ENCODE measurements at regions not wholly inside any gene's neighbourhood (a gene's known extent, or its start where the extent isn't known, plus 50 kb on each side); places are given as distances from the start of the nearest gene placed in this dataset.
A peak's percentile ranks its signal among the peaks of the same experiment; 100 is the strongest.

- Mint-ChIP-seq H3K27ac (no peak overlapping the region), H3K4me3 (no peak overlapping the region), H3K9me3 (no peaks in the 10 kb centered on the region), H3K27me3 (no peaks in the 10 kb centered on the region), H3K4me1 (peaks cover 4 to 8% (median 5%) of the 10 kb centered on the region in 4 donors), H3K36me3 (no peaks in the 10 kb centered on the region)
- no peaks in the 10 kb centered on the region for H3K36me3 ChIP-seq (ENCODE audit: insufficient read depth, low read length)
- intact Hi-C loops (cut with micrococcal nuclease): no loop called here
- no peaks in the 10 kb centered on the region for H3K27me3 ChIP-seq (ENCODE audit: insufficient read depth, low read length)
- H3K9me3 ChIP-seq (ENCODE audit: control insufficient read depth in 1 of 2, low read length in 2 of 2): no peaks in the 10 kb centered on the region
- POLR2A ChIA-PET (ENCODE audit: partially characterized antibody): interaction anchor here (0.6 kb wide), 1 partner anchor 42 kb away, joined by 3 read pairs; no protein-coding TSS in a partner anchor
- no peak for DNase-seq
- peaks cover 6% of the 10 kb centered on the region for H3K4me1 ChIP-seq (ENCODE audit: insufficient read depth, low read length)
- CTCF ChIA-PET (ENCODE audit: partially characterized antibody): no interaction called here
- no peak overlapping the region for H3K27ac ChIP-seq (ENCODE audit: low read depth, low read length)
- no peak overlapping the region for H3K4me3 ChIP-seq (ENCODE audit: low read length in 2 of 2)
These were observed 395.6 kb downstream of the MCTP2 start for GRCh38 chr15:94626949-94627348.

GRCh38 chr15:94631608-94632007 lies 400.2 kb downstream of the MCTP2 start:
- Mint-ChIP-seq H3K4me1 (peaks cover 4 to 9% (median 7%) of the 10 kb centered on the region in 4 donors), H3K9me3 (no peaks in the 10 kb centered on the region), H3K27me3 (peaks cover 0 to 3% of the 10 kb centered on the region in 2 donors), H3K36me3 (no peaks in the 10 kb centered on the region), H3K27ac (peak overlapping the region in 1 of 7 donors; percentile 9), H3K4me3 (peak overlapping the region in 1 of 8 donors; percentile 14)
- H3K4me1 ChIP-seq (ENCODE audit: insufficient read depth, low read length): peaks cover 9% of the 10 kb centered on the region
- H3K36me3 ChIP-seq (ENCODE audit: insufficient read depth, low read length): no peaks in the 10 kb centered on the region
- H3K27me3 ChIP-seq (ENCODE audit: insufficient read depth, low read length): no peaks in the 10 kb centered on the region
- peak in 1 of 5 donors; percentile 23 for DNase-seq
- H3K9me3 ChIP-seq (ENCODE audit: control insufficient read depth in 1 of 2, low read length in 2 of 2): no peaks in the 10 kb centered on the region
- intact Hi-C loops (cut with micrococcal nuclease): no loop called here
- CTCF ChIA-PET (ENCODE audit: partially characterized antibody): no interaction called here
- H3K27ac ChIP-seq (ENCODE audit: low read depth, low read length): no peak overlapping the region
- H3K4me3 ChIP-seq (ENCODE audit: low read length in 2 of 2): no peak overlapping the region
- POLR2A ChIA-PET (ENCODE audit: partially characterized antibody): no interaction called here

DNA sequence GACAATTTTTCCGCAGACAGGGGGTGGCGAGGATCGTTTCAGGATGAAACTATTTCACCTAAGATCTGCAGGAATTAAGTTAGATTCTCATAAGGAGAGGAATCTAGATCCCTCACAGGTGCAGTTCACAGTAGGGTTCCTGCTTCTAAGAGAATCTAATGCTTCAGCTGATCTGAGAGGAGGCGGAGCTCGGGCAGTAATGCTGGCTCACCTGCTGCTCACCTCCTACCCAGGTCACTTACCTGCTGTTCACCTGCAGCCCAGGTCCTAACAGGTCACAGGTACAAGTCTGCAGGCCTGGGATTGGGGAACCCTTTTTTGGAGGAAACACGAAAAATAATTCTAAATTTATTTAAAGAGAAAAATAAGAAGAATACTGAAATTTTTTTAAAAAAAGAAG lies 406.8 kb downstream of the MCTP2 start:
- no peaks in the 10 kb centered on the region for H3K27me3 ChIP-seq (ENCODE audit: insufficient read depth, low read length)
- H3K27ac ChIP-seq (ENCODE audit: low read depth, low read length): no peak overlapping the region
- Mint-ChIP-seq H3K27ac (no peak overlapping the region), H3K36me3 (no peaks in the 10 kb centered on the region), H3K9me3 (peaks cover 0 to 2% (median 0%) of the 10 kb centered on the region in 8 donors), H3K4me3 (no peak overlapping the region), H3K4me1 (no peaks in the 10 kb centered on the region), H3K27me3 (peaks cover 3 to 5% of the 10 kb centered on the region in 2 donors)
- intact Hi-C loops (cut with micrococcal nuclease): no loop called here
- H3K4me3 ChIP-seq (ENCODE audit: low read length in 2 of 2): no peak overlapping the region
- no peaks in the 10 kb centered on the region for H3K36me3 ChIP-seq (ENCODE audit: insufficient read depth, low read length)
- ChIA-PET POLR2A (ENCODE audit: partially characterized antibody) (no interaction called here), CTCF (ENCODE audit: partially characterized antibody) (no interaction called here)
- DNase-seq: no peak
- no peaks in the 10 kb centered on the region for H3K9me3 ChIP-seq (ENCODE audit: control insufficient read depth in 1 of 2, low read length in 2 of 2)
- H3K4me1 ChIP-seq (ENCODE audit: insufficient read depth, low read length): no peaks in the 10 kb centered on the region

GRCh38 chr15:94639701-94640100 lies 408.3 kb downstream of the MCTP2 start:
- CTCF ChIA-PET (ENCODE audit: partially characterized antibody): no interaction called here
- POLR2A ChIA-PET (ENCODE audit: partially characterized antibody): no interaction called here
- Mint-ChIP-seq H3K36me3 (no peaks in the 10 kb centered on the region), H3K9me3 (peaks cover 0 to 2% (median 0%) of the 10 kb centered on the region in 8 donors), H3K27me3 (peaks cover 3 to 5% of the 10 kb centered on the region in 2 donors), H3K4me1 (no peaks in the 10 kb centered on the region), H3K4me3 (no peak overlapping the region), H3K27ac (no peak overlapping the region)
- no peaks in the 10 kb centered on the region for H3K4me1 ChIP-seq (ENCODE audit: insufficient read depth, low read length)
- no peak overlapping the region for H3K27ac ChIP-seq (ENCODE audit: low read depth, low read length)
- intact Hi-C loops (cut with micrococcal nuclease): no loop called here
- no peak overlapping the region for H3K4me3 ChIP-seq (ENCODE audit: low read length in 2 of 2)
- no peaks in the 10 kb centered on the region for H3K9me3 ChIP-seq (ENCODE audit: control insufficient read depth in 1 of 2, low read length in 2 of 2)
- no peaks in the 10 kb centered on the region for H3K36me3 ChIP-seq (ENCODE audit: insufficient read depth, low read length)
- no peaks in the 10 kb centered on the region for H3K27me3 ChIP-seq (ENCODE audit: insufficient read depth, low read length)
- no peak for DNase-seq

- Histone ChIP-seq H3K4me3 (ENCODE audit: low read length in 2 of 2) (no peak overlapping the region), H3K9me3 (ENCODE audit: control insufficient read depth in 1 of 2, low read length in 2 of 2) (no peaks in the 10 kb centered on the region), H3K27me3 (ENCODE audit: insufficient read depth, low read length) (no peaks in the 10 kb centered on the region), H3K4me1 (ENCODE audit: insufficient read depth, low read length) (no peaks in the 10 kb centered on the region), H3K36me3 (ENCODE audit: insufficient read depth, low read length) (no peaks in the 10 kb centered on the region), H3K27ac (ENCODE audit: low read depth, low read length) (no peak overlapping the region)
- ChIA-PET POLR2A (ENCODE audit: partially characterized antibody) (no interaction called here), CTCF (ENCODE audit: partially characterized antibody) (no interaction called here)
- peaks cover 1 to 6% of the 10 kb centered on the region in 2 donors for H3K27me3 Mint-ChIP-seq
- H3K9me3 Mint-ChIP-seq: peaks cover 0 to 2% (median 0%) of the 10 kb centered on the region in 8 donors
- no peaks in the 10 kb centered on the region for H3K4me1 Mint-ChIP-seq
- no peak for DNase-seq
- H3K27ac Mint-ChIP-seq: no peak overlapping the region
- H3K4me3 Mint-ChIP-seq: no peak overlapping the region
- H3K36me3 Mint-ChIP-seq: no peaks in the 10 kb centered on the region
- intact Hi-C loops (cut with micrococcal nuclease): no loop called here
These were observed 413.1 kb downstream of the MCTP2 start for GRCh38 chr15:94644433-94644832.

DNA sequence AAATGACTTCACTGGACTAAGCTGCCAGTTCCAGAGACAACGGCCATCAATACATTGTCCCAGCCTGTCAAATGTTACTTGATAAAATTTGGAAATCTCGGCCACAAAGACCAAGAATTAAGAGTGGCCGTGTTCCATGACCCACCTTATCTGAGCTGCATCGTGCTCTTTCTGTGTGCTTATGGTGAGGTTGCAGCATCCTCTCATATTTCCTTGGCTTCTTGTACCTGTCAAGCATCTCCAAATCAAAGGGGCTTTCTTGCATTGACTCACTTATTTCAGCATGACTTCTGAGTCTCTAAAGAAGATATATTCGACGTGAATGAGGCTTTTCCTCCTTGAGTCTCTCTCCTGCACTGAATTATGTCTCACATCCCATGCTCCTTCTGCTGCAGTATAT lies 421.7 kb downstream of the MCTP2 start:
- Mint-ChIP-seq H3K36me3 (no peaks in the 10 kb centered on the region), H3K4me3 (no peak overlapping the region), H3K27ac (no peak overlapping the region), H3K27me3 (peaks cover 0 to 11% of the 10 kb centered on the region in 2 donors), H3K9me3 (peaks cover 0 to 2% (median 0%) of the 10 kb centered on the region in 8 donors), H3K4me1 (no peaks in the 10 kb centered on the region)
- Histone ChIP-seq H3K36me3 (ENCODE audit: insufficient read depth, low read length) (no peaks in the 10 kb centered on the region), H3K9me3 (ENCODE audit: control insufficient read depth in 1 of 2, low read length in 2 of 2) (no peaks in the 10 kb centered on the region), H3K4me3 (ENCODE audit: low read length in 2 of 2) (no peak overlapping the region), H3K4me1 (ENCODE audit: insufficient read depth, low read length) (no peaks in the 10 kb centered on the region), H3K27me3 (ENCODE audit: insufficient read depth, low read length) (no peaks in the 10 kb centered on the region), H3K27ac (ENCODE audit: low read depth, low read length) (no peak overlapping the region)
- ChIA-PET POLR2A (ENCODE audit: partially characterized antibody) (no interaction called here), CTCF (ENCODE audit: partially characterized antibody) (no interaction called here)
- intact Hi-C loops (cut with micrococcal nuclease): no loop called here
- no peak for DNase-seq

GRCh38 chr15:94655249-94655880 lies 424.0 kb downstream of the MCTP2 start:
- no peaks in the 10 kb centered on the region for H3K9me3 ChIP-seq (ENCODE audit: control insufficient read depth in 1 of 2, low read length in 2 of 2)
- no peak overlapping the region for H3K27ac ChIP-seq (ENCODE audit: low read depth, low read length)
- intact Hi-C loops (cut with micrococcal nuclease): no loop called here
- no peaks in the 10 kb centered on the region for H3K4me1 ChIP-seq (ENCODE audit: insufficient read depth, low read length)
- no peaks in the 10 kb centered on the region for H3K27me3 ChIP-seq (ENCODE audit: insufficient read depth, low read length)
- ChIA-PET CTCF (ENCODE audit: partially characterized antibody) (interaction anchor here (1.8 kb wide), 1 partner anchor 14 kb away, joined by 5 read pairs; no protein-coding TSS in a partner anchor), POLR2A (ENCODE audit: partially characterized antibody) (no interaction called here)
- H3K4me3 ChIP-seq (ENCODE audit: low read length in 2 of 2): no peak overlapping the region
- Mint-ChIP-seq H3K27ac (no peak overlapping the region), H3K9me3 (peaks cover 0 to 2% (median 0%) of the 10 kb centered on the region in 8 donors), H3K36me3 (no peaks in the 10 kb centered on the region), H3K4me1 (no peaks in the 10 kb centered on the region), H3K27me3 (peaks cover 0 to 7% of the 10 kb centered on the region in 2 donors), H3K4me3 (no peak overlapping the region)
- no peak for DNase-seq
- no peaks in the 10 kb centered on the region for H3K36me3 ChIP-seq (ENCODE audit: insufficient read depth, low read length)

All from CD4-positive, alpha-beta memory T cell (primary cell).